Mesodermal cell (in vitro differentiated cells): ENCODE measurements at regions not wholly inside any gene's neighbourhood (a gene's known extent, or its start where the extent isn't known, plus 50 kb on each side); places are given as distances from the start of the nearest gene placed in this dataset.

Experiments used
- H3K27ac ChIP-seq: 2 replicates; pipeline ENCODE4 v1.7.0; 2013; ENCODE audit warnings: mild to moderate bottlenecking, low read depth, low read length, moderate library complexity; ENCODE audit not compliant: severe bottlenecking
- H3K36me3 ChIP-seq: 2 replicates; pipeline ENCODE4 v1.7.1; 2013; ENCODE audit warnings: mild to moderate bottlenecking, low read length, moderate library complexity; ENCODE audit not compliant: control insufficient read depth, insufficient read depth
- H3K4me1 ChIP-seq: one replicate; pipeline ENCODE4 v1.7.1; 2013; ENCODE audit warnings: mild to moderate bottlenecking, low read length; ENCODE audit not compliant: insufficient read depth, control insufficient read depth, poor library complexity, severe bottlenecking
- H3K4me3 ChIP-seq: 2 replicates; pipeline ENCODE4 v1.7.0; 2013; ENCODE audit warnings: low read length, control low read depth, mild to moderate bottlenecking; ENCODE audit not compliant: insufficient read depth, poor library complexity, severe bottlenecking; ENCODE audit errors: extremely low read depth
- H3K9me3 ChIP-seq: 2 replicates; pipeline ENCODE4 v1.7.1; 2013; ENCODE audit warnings: mild to moderate bottlenecking, low read length, moderate library complexity; ENCODE audit not compliant: control insufficient read depth
- WGBS, 2 experiments: methylation state at CpG; one replicate each; pipeline ENCODE4 v1.1.5; 2013; ENCODE audit warnings: missing lambda C conversion rate in 2 of 2; ENCODE audit not compliant: insufficient coverage in 2 of 2; 5-methylcytosine and 5-hydroxymethylcytosine counted together

GRCh38 chr10:57472823-57473619, 794.7 kb downstream of the IPMK start:
- Histone ChIP-seq H3K27ac (no peak overlapping the region), H3K4me1 (no peaks in the 10 kb centered on the region), H3K36me3 (no peaks in the 10 kb centered on the region), H3K9me3 (no peaks in the 10 kb centered on the region), H3K4me3 (no peak overlapping the region)
- WGBS, 2 experiments: no CpG with 5 or more reads among the region's 2 CpGs

DNA sequence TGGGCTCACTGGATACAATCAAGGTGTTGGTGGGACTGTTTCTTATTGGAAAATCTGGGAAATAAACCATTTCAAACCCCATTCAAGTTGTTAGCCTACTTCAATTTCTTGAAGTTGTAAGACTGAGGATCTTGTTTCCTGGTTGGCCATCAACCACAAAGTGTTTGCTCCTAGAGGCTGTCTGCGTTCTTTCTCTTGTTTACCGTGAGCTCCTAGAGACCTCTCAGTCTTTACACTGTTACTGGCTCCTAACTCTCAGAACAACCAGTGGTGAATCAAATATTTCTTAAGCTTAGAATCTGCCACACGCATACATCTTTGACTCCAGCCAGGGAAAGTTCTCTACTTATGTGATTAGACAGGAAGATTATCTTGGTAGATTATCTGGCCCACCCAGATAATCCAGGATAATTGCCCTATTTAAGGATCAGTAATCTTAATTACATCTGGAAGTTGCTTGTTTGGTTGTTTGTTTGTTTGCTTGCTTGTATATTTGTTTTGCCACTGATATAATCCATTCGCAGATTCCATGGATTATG, 798.7 kb downstream of the IPMK start:
- H3K27ac ChIP-seq: no peak overlapping the region
- H3K36me3 ChIP-seq: no peaks in the 10 kb centered on the region
- H3K4me1 ChIP-seq: no peaks in the 10 kb centered on the region
- no peaks in the 10 kb centered on the region for H3K9me3 ChIP-seq
- H3K4me3 ChIP-seq: no peak overlapping the region
- 77 to 81% methylated on average over 2 to 3 of the region's 4 CpGs for WGBS, 2 experiments

- no peaks in the 10 kb centered on the region for H3K4me1 ChIP-seq
- no peaks in the 10 kb centered on the region for H3K9me3 ChIP-seq
- no peak overlapping the region for H3K4me3 ChIP-seq
- H3K36me3 ChIP-seq: no peaks in the 10 kb centered on the region
- 80% methylated on average over 1 of the region's 2 CpGs; no CpG with 5 or more reads in 1 of the 2 experiments for WGBS, 2 experiments
- no peak overlapping the region for H3K27ac ChIP-seq
Measured at GRCh38 chr10:57465155-57465554, 802.5 kb downstream of the IPMK start.

- no peak overlapping the region for H3K4me3 ChIP-seq
- H3K9me3 ChIP-seq: no peaks in the 10 kb centered on the region
- H3K27ac ChIP-seq: no peak overlapping the region
- no CpG with 5 or more reads among the region's 1 CpG for WGBS, 2 experiments
- H3K36me3 ChIP-seq: no peaks in the 10 kb centered on the region
- no peaks in the 10 kb centered on the region for H3K4me1 ChIP-seq
Measured at GRCh38 chr10:57460540-57460939, 807.2 kb downstream of the IPMK start.

- Histone ChIP-seq H3K27ac (no peak overlapping the region), H3K36me3 (no peaks in the 10 kb centered on the region), H3K4me1 (no peaks in the 10 kb centered on the region), H3K4me3 (no peak overlapping the region), H3K9me3 (no peaks in the 10 kb centered on the region)
- 83% methylated on average over 1 of the region's 3 CpGs; no CpG with 5 or more reads in 1 of the 2 experiments for WGBS, 2 experiments
Measured at GRCh38 chr10:57457972-57458512, 809.7 kb downstream of the IPMK start.

GRCh38 chr10:57430376-57430775, 837.3 kb downstream of the IPMK start:
- Histone ChIP-seq H3K27ac (no peak overlapping the region), H3K4me3 (no peak overlapping the region), H3K9me3 (no peaks in the 10 kb centered on the region), H3K4me1 (no peaks in the 10 kb centered on the region), H3K36me3 (no peaks in the 10 kb centered on the region)
- WGBS, 2 experiments: 100% methylated on average over 1 of the region's 2 CpGs; no CpG with 5 or more reads in 1 of the 2 experiments

DNA sequence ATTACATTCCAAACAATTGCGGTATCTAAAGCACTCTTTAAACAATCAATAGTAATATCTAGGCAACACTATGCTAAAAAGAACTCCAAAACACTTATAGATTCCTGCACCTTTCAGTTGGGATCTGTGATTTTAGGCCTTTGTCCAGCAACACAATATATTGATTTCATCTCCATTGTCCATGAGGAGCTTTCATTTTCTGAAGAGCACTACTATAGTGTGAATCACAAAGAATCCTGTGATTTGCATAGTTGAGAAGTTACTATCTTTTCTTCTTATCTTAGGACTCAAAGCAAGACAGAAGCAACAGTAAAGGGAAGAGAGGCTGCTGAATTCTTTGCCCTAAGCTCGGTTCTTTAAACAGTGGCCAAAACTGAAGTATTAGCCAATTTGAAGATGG, 846.8 kb downstream of the IPMK start:
- Histone ChIP-seq H3K4me3 (no peak overlapping the region), H3K4me1 (no peaks in the 10 kb centered on the region), H3K36me3 (no peaks in the 10 kb centered on the region), H3K9me3 (no peaks in the 10 kb centered on the region), H3K27ac (no peak overlapping the region)
- 72 to 86% methylated on average over 1 to 2 of the region's 2 CpGs for WGBS, 2 experiments

- no peak overlapping the region for H3K4me3 ChIP-seq
- no CpG with 5 or more reads among the region's 6 CpGs for WGBS, 2 experiments
- no peak overlapping the region for H3K27ac ChIP-seq
- no peaks in the 10 kb centered on the region for H3K36me3 ChIP-seq
- H3K9me3 ChIP-seq: no peaks in the 10 kb centered on the region
- H3K4me1 ChIP-seq: no peaks in the 10 kb centered on the region
Measured at GRCh38 chr10:57418476-57418875, 849.2 kb downstream of the IPMK start.

- no peak overlapping the region for H3K4me3 ChIP-seq
- no peak overlapping the region for H3K27ac ChIP-seq
- no peaks in the 10 kb centered on the region for H3K36me3 ChIP-seq
- H3K4me1 ChIP-seq: no peaks in the 10 kb centered on the region
- H3K9me3 ChIP-seq: no peaks in the 10 kb centered on the region
- WGBS, 2 experiments: 80 to 89% methylated on average over 4 to 5 of the region's 5 CpGs
Measured at GRCh38 chr10:57395923-57396322, 871.8 kb downstream of the IPMK start.

- Histone ChIP-seq H3K36me3 (no peaks in the 10 kb centered on the region), H3K4me3 (no peak overlapping the region), H3K27ac (no peak overlapping the region), H3K4me1 (no peaks in the 10 kb centered on the region), H3K9me3 (no peaks in the 10 kb centered on the region)
- 82 to 85% methylated on average over 3 to 5 of the region's 5 CpGs for WGBS, 2 experiments
Measured at GRCh38 chr10:57367412-57367811, 900.3 kb downstream of the IPMK start.

DNA sequence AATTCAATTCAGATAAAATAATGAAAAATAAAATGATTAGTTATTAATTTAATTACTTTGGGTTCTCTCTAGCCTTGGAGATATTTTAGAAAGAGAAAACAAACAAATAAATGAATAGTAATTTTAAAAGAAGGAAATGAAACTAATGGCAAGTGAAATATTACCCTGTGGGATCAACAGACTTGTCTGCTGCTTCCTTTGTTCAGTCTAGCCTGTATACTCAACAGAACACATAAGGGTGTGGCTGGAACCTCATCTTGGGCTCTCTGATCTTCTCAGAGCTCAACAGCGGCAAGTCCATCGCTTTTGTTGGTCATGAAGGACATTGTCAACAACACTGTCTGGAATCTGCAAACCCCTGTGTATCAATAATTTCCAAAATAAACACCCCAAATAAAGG, 904.9 kb downstream of the IPMK start:
- H3K9me3 ChIP-seq: no peaks in the 10 kb centered on the region
- no peaks in the 10 kb centered on the region for H3K36me3 ChIP-seq
- no peak overlapping the region for H3K4me3 ChIP-seq
- 100% methylated on average over 2 of the region's 2 CpGs; no CpG with 5 or more reads in 1 of the 2 experiments for WGBS, 2 experiments
- H3K27ac ChIP-seq: no peak overlapping the region
- H3K4me1 ChIP-seq: no peaks in the 10 kb centered on the region
